ENCODE measurements at regions not wholly inside any gene's neighbourhood (a gene's known extent, or its start where the extent isn't known, plus 50 kb on each side); places are given as distances from the start of the nearest gene placed in this dataset.

GRCh38 chr7:34309584-34309983, 348.4 kb upstream of the NPSR1 start:
- no peak overlapping the region for H3K4me3 ChIP-seq (ENCODE audit: low read depth, low read length)
- no peak for TF ChIP-seq CTCF (IDR thresholded peaks at IDR 0.05; ENCODE audit: control insufficient read depth, extremely low read depth, insufficient read depth)
- no peak for DNase-seq (ENCODE audit: low read depth)

DNA sequence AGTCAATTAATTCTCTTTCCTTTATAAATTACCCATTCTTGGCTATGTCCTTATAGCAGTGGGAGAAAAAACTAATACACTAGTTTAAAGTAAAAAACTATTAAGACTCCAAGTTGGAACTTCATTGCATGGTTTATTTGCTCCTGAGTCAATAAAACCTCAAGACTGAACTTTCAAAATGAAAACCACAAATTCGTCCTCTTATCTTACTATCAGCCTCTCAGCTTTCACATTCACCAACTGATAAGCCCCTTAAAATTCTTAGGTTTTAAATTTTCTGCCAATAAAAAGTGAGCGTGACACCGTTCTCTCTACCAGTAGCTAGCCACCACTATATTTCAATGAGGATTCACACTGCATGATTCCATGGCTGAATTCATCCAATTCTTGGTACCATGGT, 346.4 kb upstream of the NPSR1 start:
- no peak overlapping the region for H3K4me3 ChIP-seq (ENCODE audit: low read depth, low read length)
- no peak for DNase-seq (ENCODE audit: low read depth)
- no peak for TF ChIP-seq CTCF (IDR thresholded peaks at IDR 0.05; ENCODE audit: control insufficient read depth, extremely low read depth, insufficient read depth)

DNA sequence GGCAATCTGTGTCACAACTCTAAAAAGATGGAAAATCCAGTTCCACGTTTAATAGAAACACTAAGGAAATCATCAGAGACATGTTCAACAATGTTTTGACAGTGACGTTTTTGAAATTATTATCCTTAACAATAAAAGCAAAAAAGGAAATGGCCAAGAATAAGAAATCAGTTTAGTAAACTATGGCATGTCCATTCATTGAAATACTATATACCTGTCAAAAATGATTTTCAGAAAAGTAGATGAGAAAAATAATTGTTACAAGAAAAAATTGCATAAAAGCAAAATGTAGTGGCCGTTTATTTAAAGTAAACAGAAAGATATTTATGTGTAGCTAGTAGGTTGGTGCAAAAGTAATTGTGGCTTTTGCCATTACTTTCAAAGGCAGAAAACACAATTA, 345.4 kb upstream of the NPSR1 start:
- DNase-seq (ENCODE audit: low read depth): no peak
- TF ChIP-seq CTCF (IDR thresholded peaks at IDR 0.05; ENCODE audit: control insufficient read depth, extremely low read depth, insufficient read depth): no peak
- no peak overlapping the region for H3K4me3 ChIP-seq (ENCODE audit: low read depth, low read length)

- no peak for TF ChIP-seq CTCF (IDR thresholded peaks at IDR 0.05; ENCODE audit: control insufficient read depth, extremely low read depth, insufficient read depth)
- no peak for DNase-seq (ENCODE audit: low read depth)
- H3K4me3 ChIP-seq (ENCODE audit: low read depth, low read length): no peak overlapping the region
These were observed 344.7 kb upstream of the NPSR1 start for GRCh38 chr7:34313289-34313688.

DNA sequence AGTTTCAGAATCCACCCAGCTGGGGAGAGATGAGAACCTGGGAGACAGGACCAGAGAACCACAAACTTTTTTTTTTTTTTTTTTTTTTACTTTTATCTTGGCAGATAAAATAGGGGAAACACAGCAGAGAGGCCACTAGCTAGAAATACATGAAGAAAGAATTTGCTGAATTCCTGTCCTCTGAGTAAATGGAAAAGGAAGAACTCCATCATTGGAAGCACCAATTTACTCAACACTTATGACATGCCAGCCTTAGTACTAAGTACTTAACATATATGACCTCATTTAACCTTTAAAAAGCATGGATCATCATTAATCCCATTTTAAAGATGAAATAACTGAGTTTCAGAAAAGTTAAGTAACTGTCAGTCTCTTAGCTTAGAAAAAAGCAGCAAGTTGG, 343.0 kb upstream of the NPSR1 start:
- H3K4me3 ChIP-seq (ENCODE audit: low read depth, low read length): no peak overlapping the region
- TF ChIP-seq CTCF (IDR thresholded peaks at IDR 0.05; ENCODE audit: control insufficient read depth, extremely low read depth, insufficient read depth): no peak
- DNase-seq (ENCODE audit: low read depth): no peak

DNA sequence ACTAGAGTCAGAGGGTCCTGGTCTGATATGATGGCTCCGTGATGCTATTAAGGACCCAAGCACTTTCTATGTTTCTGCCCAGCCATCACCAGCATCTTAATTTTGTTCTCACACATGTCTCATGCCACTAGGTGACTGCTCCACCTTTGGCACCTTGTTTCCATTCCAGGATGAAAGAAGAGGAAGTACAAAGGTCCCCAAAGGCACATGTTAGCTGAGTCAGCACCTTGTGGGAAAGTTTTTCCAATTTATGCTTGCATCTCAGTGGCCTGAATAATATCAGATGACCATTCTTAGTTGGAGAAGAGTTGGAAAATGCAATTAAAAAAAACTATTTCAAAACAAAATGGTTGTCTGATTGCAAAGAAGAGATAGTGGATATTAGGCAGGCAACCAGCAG, 341.0 kb upstream of the NPSR1 start:
- TF ChIP-seq CTCF (IDR thresholded peaks at IDR 0.05; ENCODE audit: control insufficient read depth, extremely low read depth, insufficient read depth): no peak
- DNase-seq (ENCODE audit: low read depth): no peak
- H3K4me3 ChIP-seq (ENCODE audit: low read depth, low read length): no peak overlapping the region

DNA sequence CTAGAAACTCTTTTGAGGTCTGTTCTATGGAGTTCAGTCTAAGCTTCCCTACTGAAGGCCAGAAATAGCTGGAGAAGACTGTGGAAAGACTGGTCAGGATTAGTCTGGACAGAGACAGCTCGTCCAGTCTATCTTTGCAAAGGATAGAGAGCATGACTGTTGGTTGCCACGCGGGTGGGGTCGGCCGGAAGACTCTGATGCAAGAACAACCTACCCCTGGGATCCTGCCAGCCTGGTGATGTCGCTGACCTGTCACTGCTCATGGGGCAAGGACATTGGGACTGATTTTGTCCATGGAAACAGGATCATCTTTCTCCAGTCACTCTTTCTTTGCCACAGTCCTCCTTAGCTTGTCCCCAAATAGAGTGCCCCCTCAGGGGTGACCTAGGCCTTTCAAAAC, 337.6 kb upstream of the NPSR1 start:
- no peak for DNase-seq (ENCODE audit: low read depth)
- TF ChIP-seq CTCF (IDR thresholded peaks at IDR 0.05; ENCODE audit: control insufficient read depth, extremely low read depth, insufficient read depth): no peak
- no peak overlapping the region for H3K4me3 ChIP-seq (ENCODE audit: low read depth, low read length)

All from LNCaP clone FGC (cell line).